MM.1S (cell line): ENCODE measurements at regions not wholly inside any gene's neighbourhood (a gene's known extent, or its start where the extent isn't known, plus 50 kb on each side); places are given as distances from the start of the nearest gene placed in this dataset.

Experiments
- EZH2 ChIP-seq: fragments of 300-600 bp; sonication (generic); optimal IDR thresholded peaks from 2 replicates; pipeline ENCODE3; 2017; ENCODE audit warnings: low read depth, mild to moderate bottlenecking, antibody characterized with exemption, low read length, mixed read lengths
- TF ChIP-seq, protein P1 (sequence below): fragments of 300-600 bp; sonication (generic); IDR thresholded peaks from 2 replicates; pipeline ENCODE4 v1.5.1; 2016; ENCODE audit warnings: antibody characterized with exemption, low read length, mixed read lengths

DNA sequence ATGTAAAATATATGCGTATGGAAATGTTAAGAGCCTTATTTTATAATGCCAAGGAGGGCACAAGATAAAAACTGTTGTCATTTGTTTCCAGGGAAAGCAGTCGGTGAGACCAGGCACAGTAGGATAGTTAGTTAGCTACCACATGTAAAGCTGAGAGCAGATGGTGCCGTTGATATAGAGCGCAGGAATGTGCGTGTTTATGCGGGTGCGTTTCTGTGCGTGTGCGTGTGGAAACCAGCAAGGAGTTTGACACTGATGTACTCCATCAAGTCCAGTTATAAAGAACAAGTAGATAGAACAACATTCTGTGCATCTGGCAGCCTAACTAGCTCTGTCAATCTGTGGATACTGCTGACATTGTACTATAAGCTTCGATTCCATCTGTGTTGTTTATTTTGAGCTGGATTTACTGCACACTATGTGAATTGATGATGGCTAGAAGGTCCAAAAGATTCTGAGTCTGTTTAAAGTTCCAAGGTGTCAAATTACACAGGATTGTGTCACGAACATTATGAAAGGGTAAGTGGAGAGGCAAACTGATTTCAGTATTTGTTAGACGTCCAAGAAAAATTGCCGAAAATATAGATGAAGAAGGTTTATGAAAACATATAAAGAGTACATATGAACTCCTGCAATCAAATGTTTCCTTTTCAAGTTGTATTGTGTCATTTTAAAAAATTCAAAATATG, 494.9 kb upstream of the MEF2C start:
- TF ChIP-seq, protein P1, sequence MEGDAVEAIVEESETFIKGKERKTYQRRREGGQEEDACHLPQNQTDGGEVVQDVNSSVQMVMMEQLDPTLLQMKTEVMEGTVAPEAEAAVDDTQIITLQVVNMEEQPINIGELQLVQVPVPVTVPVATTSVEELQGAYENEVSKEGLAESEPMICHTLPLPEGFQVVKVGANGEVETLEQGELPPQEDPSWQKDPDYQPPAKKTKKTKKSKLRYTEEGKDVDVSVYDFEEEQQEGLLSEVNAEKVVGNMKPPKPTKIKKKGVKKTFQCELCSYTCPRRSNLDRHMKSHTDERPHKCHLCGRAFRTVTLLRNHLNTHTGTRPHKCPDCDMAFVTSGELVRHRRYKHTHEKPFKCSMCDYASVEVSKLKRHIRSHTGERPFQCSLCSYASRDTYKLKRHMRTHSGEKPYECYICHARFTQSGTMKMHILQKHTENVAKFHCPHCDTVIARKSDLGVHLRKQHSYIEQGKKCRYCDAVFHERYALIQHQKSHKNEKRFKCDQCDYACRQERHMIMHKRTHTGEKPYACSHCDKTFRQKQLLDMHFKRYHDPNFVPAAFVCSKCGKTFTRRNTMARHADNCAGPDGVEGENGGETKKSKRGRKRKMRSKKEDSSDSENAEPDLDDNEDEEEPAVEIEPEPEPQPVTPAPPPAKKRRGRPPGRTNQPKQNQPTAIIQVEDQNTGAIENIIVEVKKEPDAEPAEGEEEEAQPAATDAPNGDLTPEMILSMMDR, result no peak
- TF ChIP-seq EZH2, result no peak
